Lower leg skin (tissue), 3 donors: ENCODE measurements at regions not wholly inside any gene's neighbourhood (a gene's known extent, or its start where the extent isn't known, plus 50 kb on each side); places are given as distances from the start of the nearest gene placed in this dataset.

Experiments used
- POLR2A ChIP-seq, 2 donors: fragments of 450-650 bp; IDR thresholded peaks; one replicate each; pipeline ENCODE4 v1.6.1; 2016 to 2017; ENCODE audit warnings: antibody characterized with exemption in 2 of 2, mild to moderate bottlenecking in 1 of 2, moderate library complexity in 1 of 2
- TF ChIP-seq, protein P1 (sequence below), 3 donors: fragments of 450-650 bp; IDR thresholded peaks; one replicate each; pipeline ENCODE4 v1.5.1; 2016; ENCODE audit warnings: antibody characterized with exemption in 3 of 3, mild to moderate bottlenecking in 3 of 3, moderate library complexity in 2 of 3

DNA sequence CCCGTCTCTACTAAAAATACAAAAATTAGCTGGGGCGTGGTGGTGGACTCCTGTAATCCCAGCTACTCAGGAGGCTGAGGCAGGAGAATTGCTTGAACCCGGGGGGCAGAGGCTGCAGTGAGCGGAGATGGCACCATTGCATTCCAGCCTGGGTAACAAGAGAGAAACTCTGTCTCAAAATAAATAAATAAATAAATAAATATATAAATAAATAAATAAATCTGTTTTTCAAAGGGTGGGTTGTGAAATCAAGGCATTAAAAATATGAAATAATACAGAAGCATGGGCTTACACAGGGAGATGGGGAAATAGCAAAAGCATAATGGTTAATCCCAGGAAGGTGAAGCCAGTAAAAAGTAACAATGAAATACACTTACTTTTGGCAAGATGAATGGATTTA is 93.9 kb downstream of the LYZL2 start:
- TF ChIP-seq, protein P1, sequence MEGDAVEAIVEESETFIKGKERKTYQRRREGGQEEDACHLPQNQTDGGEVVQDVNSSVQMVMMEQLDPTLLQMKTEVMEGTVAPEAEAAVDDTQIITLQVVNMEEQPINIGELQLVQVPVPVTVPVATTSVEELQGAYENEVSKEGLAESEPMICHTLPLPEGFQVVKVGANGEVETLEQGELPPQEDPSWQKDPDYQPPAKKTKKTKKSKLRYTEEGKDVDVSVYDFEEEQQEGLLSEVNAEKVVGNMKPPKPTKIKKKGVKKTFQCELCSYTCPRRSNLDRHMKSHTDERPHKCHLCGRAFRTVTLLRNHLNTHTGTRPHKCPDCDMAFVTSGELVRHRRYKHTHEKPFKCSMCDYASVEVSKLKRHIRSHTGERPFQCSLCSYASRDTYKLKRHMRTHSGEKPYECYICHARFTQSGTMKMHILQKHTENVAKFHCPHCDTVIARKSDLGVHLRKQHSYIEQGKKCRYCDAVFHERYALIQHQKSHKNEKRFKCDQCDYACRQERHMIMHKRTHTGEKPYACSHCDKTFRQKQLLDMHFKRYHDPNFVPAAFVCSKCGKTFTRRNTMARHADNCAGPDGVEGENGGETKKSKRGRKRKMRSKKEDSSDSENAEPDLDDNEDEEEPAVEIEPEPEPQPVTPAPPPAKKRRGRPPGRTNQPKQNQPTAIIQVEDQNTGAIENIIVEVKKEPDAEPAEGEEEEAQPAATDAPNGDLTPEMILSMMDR (IDR thresholded peaks at IDR 0.05), result no peak
- no peak for TF ChIP-seq POLR2A (IDR thresholded peaks at IDR 0.05)
